Activated B cell treated with CpG ODN at 0.5 μM for 24 hours (primary cell): ENCODE measurements at regions not wholly inside any gene's neighbourhood (a gene's known extent, or its start where the extent isn't known, plus 50 kb on each side); places are given as distances from the start of the nearest gene placed in this dataset.

Experiments
- ATAC-seq: fragments of 200-7000 bp; cut with Tn5 transposase; one replicate; pipeline ENCODE4 v1.10.0; 2021; ENCODE audit warnings: low read depth, mild to moderate bottlenecking, moderate library complexity
- CTCF ChIA-PET: fragments of 350-600 bp; sonication (Branson Sonifier 250); formaldehyde crosslinking; loops from one replicate; lab custom pipeline; 2021; ENCODE audit warnings: antibody characterized with exemption; lab: Charles Lee
- POLR2A ChIA-PET: fragments of 350-600 bp; sonication (Branson Sonifier 250); formaldehyde crosslinking; loops from one replicate; lab custom pipeline; 2021; ENCODE audit warnings: antibody characterized with exemption; lab: Charles Lee
- DNase-seq: peaks from one replicate; pipeline ENCODE4 v3.0.0; 2022
- H3K27ac Mint-ChIP-seq: one replicate; pipeline ENCODE4 v1.8.0; 2020; ENCODE audit warnings: mixed read lengths
- H3K27me3 Mint-ChIP-seq: one replicate; pipeline ENCODE4 v1.8.0; 2021; ENCODE audit warnings: mixed read lengths
- H3K36me3 Mint-ChIP-seq: one replicate; pipeline ENCODE4 v1.8.0; 2021; ENCODE audit warnings: low read depth, mixed read lengths
- H3K4me1 Mint-ChIP-seq: one replicate; pipeline ENCODE4 v1.8.0; 2021; ENCODE audit warnings: mixed read lengths
- H3K4me3 Mint-ChIP-seq: one replicate; pipeline ENCODE4 v1.8.0; 2020; ENCODE audit warnings: mild to moderate bottlenecking, mixed read lengths
- H3K9me3 Mint-ChIP-seq: one replicate; pipeline ENCODE4 v1.8.0; 2020; ENCODE audit warnings: mixed read lengths
- CTCF ChIP-seq: fragments of 200-600 bp; IDR thresholded peaks from one replicate; pipeline ENCODE4 v1.8.0; 2022; ENCODE audit warnings: antibody characterized with exemption, mild to moderate bottlenecking
- intact Hi-C: fragments of 100-400 bp; cut with micrococcal nuclease; formaldehyde crosslinking; loops from one replicate; pipeline ENCODE4 v1.15.1; 2024

GRCh38 chr1:212495766-212496494 is 63.2 kb downstream of the NENF start:
- Mint-ChIP-seq H3K4me1 (peaks cover 7% of the 10 kb centered on the region), H3K4me3 (no peak overlapping the region), H3K27me3 (peaks cover 6% of the 10 kb centered on the region), H3K9me3 (no peaks in the 10 kb centered on the region), H3K36me3 (no peaks in the 10 kb centered on the region), H3K27ac (no peak overlapping the region)
- TF ChIP-seq CTCF, result no peak
- DNase-seq (no peak), ATAC-seq (no peak)
- intact Hi-C loops, result no loop called here
- ChIA-PET POLR2A (no interaction called here), CTCF (no interaction called here)

GRCh38 chr1:212496682-212497081 is 64.0 kb downstream of the NENF start:
- ATAC-seq, result no peak
- POLR2A ChIA-PET, result no interaction called here

GRCh38 chr1:212497553-212497952 is 64.8 kb downstream of the NENF start:
- Mint-ChIP-seq H3K9me3 (no peaks in the 10 kb centered on the region), H3K36me3 (no peaks in the 10 kb centered on the region), H3K4me3 (no peak overlapping the region), H3K27ac (no peak overlapping the region), H3K27me3 (peaks cover 4% of the 10 kb centered on the region), H3K4me1 (peaks cover 7% of the 10 kb centered on the region)
- DNase-seq (no peak), ATAC-seq (no peak)
- ChIA-PET CTCF (no interaction called here), POLR2A (no interaction called here)
- no peak for TF ChIP-seq CTCF
- intact Hi-C loops, result no loop called here

More at GRCh38 chr1:212496682-212497081, 64.0 kb downstream of the NENF start:
- Mint-ChIP-seq H3K36me3 (no peaks in the 10 kb centered on the region), H3K9me3 (no peaks in the 10 kb centered on the region), H3K27ac (no peak overlapping the region), H3K4me3 (no peak overlapping the region), H3K27me3 (peaks cover 4% of the 10 kb centered on the region), H3K4me1 (peaks cover 7% of the 10 kb centered on the region)
- no peak for DNase-seq
- CTCF ChIA-PET, result no interaction called here
- TF ChIP-seq CTCF, result no peak
- intact Hi-C loops, result no loop called here

- CTCF ChIA-PET, result no interaction called here
- H3K4me3 Mint-ChIP-seq, result no peak overlapping the region
- peaks cover 4% of the 10 kb centered on the region for H3K27me3 Mint-ChIP-seq
- ATAC-seq (no peak), DNase-seq (no peak)
- H3K36me3 Mint-ChIP-seq, result no peaks in the 10 kb centered on the region
- H3K27ac Mint-ChIP-seq, result no peak overlapping the region
- TF ChIP-seq CTCF, result no peak
- intact Hi-C loops, result no loop called here
- H3K9me3 Mint-ChIP-seq, result no peaks in the 10 kb centered on the region
- POLR2A ChIA-PET, result no interaction called here
- peaks cover 7% of the 10 kb centered on the region for H3K4me1 Mint-ChIP-seq
Measured at GRCh38 chr1:212498283-212499040, 65.7 kb downstream of the NENF start.

- Mint-ChIP-seq H3K4me3 (no peak overlapping the region), H3K36me3 (no peaks in the 10 kb centered on the region)
- POLR2A ChIA-PET, result no interaction called here
Measured at GRCh38 chr1:212500351-212500750, 67.6 kb downstream of the NENF start.

More at GRCh38 chr1:212500351-212500750, 67.6 kb downstream of the NENF start:
- CTCF ChIA-PET, result no interaction called here
- TF ChIP-seq CTCF, result no peak
- no peak for DNase-seq
- peaks cover 7% of the 10 kb centered on the region for H3K4me1 Mint-ChIP-seq
- ATAC-seq, result no peak
- H3K27me3 Mint-ChIP-seq, result peaks cover 6% of the 10 kb centered on the region
- intact Hi-C loops, result no loop called here
- no peak overlapping the region for H3K27ac Mint-ChIP-seq
- no peaks in the 10 kb centered on the region for H3K9me3 Mint-ChIP-seq
